ENCODE measurements at regions not wholly inside any gene's neighbourhood (a gene's known extent, or its start where the extent isn't known, plus 50 kb on each side); places are given as distances from the start of the nearest gene placed in this dataset.

DNA sequence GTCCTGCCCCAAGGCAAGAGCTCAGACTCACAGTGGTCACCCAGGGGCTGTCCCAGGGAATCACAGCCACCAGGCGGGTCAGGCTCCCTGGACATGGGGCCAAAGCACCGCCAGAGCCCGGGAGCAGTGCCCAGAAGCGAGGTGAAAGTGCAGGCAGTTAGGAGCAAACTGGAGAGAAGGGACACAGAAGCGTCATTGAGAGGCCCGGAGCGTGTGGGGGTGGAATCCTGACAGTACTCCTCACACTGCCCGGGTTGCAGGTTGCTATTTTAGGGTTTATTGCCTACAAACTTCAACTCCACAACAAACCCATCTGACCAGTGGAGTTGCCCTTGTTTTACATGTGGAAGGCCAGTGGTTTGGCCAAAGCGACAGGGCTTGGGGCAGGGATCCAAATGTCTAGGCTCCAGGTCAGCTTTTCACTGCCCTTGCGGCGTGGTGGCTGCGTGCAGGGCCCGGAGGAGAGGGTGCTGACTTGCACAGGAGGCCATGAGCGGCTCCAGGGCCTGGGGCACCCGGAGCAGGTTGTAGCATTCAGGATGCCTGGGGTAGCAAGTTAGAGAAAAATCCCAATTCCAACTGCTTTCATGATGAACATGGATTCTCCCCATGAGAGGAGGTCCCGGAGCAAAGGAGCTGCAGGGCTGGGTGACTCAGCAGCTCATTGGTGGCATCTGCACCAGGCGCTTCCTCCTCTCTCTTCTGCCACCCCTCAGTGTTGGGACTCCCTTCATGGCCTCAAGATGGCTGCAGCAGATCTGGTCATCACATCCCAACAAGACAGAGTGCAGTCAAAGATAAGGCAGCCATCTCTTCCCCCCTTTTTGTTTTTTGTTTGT is 112.3 kb upstream of the NCOR2 start:
- peaks cover 24% of the 10 kb centered on the region for H3K36me3 Mint-ChIP-seq (ENCODE audit: insufficient read depth, unreplicated experiment)
- H3K4me1 Mint-ChIP-seq (ENCODE audit: low read depth, unreplicated experiment) = peaks cover 44% of the 10 kb centered on the region
- H3K4me3 Mint-ChIP-seq (ENCODE audit: unreplicated experiment) = no peak overlapping the region
- H3K27ac Mint-ChIP-seq (ENCODE audit: unreplicated experiment) = peak overlapping the region; percentile 85
- BruUV-seq (replicated peaks) = no TSS peak
- TF ChIP-seq, protein P1, sequence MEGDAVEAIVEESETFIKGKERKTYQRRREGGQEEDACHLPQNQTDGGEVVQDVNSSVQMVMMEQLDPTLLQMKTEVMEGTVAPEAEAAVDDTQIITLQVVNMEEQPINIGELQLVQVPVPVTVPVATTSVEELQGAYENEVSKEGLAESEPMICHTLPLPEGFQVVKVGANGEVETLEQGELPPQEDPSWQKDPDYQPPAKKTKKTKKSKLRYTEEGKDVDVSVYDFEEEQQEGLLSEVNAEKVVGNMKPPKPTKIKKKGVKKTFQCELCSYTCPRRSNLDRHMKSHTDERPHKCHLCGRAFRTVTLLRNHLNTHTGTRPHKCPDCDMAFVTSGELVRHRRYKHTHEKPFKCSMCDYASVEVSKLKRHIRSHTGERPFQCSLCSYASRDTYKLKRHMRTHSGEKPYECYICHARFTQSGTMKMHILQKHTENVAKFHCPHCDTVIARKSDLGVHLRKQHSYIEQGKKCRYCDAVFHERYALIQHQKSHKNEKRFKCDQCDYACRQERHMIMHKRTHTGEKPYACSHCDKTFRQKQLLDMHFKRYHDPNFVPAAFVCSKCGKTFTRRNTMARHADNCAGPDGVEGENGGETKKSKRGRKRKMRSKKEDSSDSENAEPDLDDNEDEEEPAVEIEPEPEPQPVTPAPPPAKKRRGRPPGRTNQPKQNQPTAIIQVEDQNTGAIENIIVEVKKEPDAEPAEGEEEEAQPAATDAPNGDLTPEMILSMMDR (IDR thresholded peaks at IDR 0.05; ENCODE audit: insufficient read depth in 1 of 2, low read depth in 1 of 2, low read length in 1 of 2, severe bottlenecking in 1 of 2, unreplicated experiment in 1 of 2) = no peak
- DNase-seq = peak in 1 of 2 experiments; percentile 51
- intact Hi-C loops (cut with micrococcal nuclease; ENCODE audit: unreplicated experiment) = loop anchor here (5.0 kb wide), 2 partner anchors 43 to 88 kb away; no protein-coding TSS in a partner anchor
- Histone ChIP-seq H3K36me3 (ENCODE audit: control insufficient read depth, insufficient read depth, low read length) (no peaks in the 10 kb centered on the region), H3K4me1 (peaks cover 47% of the 10 kb centered on the region), H3K9me3 (no peaks in the 10 kb centered on the region), H3K27me3 (replicated peaks; ENCODE audit: control insufficient read depth, insufficient read depth, low read length) (no peaks in the 10 kb centered on the region), H3K4me3 (ENCODE audit: low read depth, low read length) (no peak overlapping the region)
- H3K27me3 Mint-ChIP-seq (ENCODE audit: insufficient read depth, unreplicated experiment) = no peaks in the 10 kb centered on the region
- ChIA-PET CTCF (no interaction called here), POLR2A (interaction anchor here (0.5 kb wide), 1 partner anchor 196 kb away, joined by 6 read pairs; no protein-coding TSS in a partner anchor)
- H3K9me3 Mint-ChIP-seq (ENCODE audit: unreplicated experiment) = no peaks in the 10 kb centered on the region

DNA sequence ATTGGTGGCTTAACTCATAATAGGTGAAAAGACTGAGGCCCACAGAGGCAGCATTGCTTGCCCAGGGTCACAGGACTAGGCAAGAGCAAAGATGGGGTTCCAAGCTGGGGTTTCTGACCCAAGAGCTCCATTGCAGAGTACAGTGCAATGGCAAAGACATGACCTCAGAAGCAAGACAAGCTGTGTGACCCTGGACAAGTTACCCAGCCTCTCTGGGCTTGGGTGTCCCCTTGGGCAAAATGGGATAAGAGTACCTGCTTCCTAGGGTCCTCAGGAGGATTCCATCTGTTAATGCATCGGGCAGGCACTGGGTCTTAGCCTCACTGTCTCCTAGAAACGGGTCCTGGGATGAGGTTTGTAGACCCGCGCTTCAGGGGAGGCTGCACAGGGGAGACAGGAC is 111.6 kb upstream of the NCOR2 start:
- Mint-ChIP-seq H3K27me3 (ENCODE audit: insufficient read depth, unreplicated experiment) (no peaks in the 10 kb centered on the region), H3K4me1 (ENCODE audit: low read depth, unreplicated experiment) (peaks cover 38% of the 10 kb centered on the region), H3K27ac (ENCODE audit: unreplicated experiment) (peak overlapping the region; percentile 85), H3K9me3 (ENCODE audit: unreplicated experiment) (no peaks in the 10 kb centered on the region), H3K36me3 (ENCODE audit: insufficient read depth, unreplicated experiment) (peaks cover 23% of the 10 kb centered on the region), H3K4me3 (ENCODE audit: unreplicated experiment) (no peak overlapping the region)
- H3K9me3 ChIP-seq = no peaks in the 10 kb centered on the region
- no peak for DNase-seq
- H3K27me3 ChIP-seq (replicated peaks; ENCODE audit: control insufficient read depth, insufficient read depth, low read length) = no peaks in the 10 kb centered on the region
- no peaks in the 10 kb centered on the region for H3K36me3 ChIP-seq (ENCODE audit: control insufficient read depth, insufficient read depth, low read length)
- no TSS peak for BruUV-seq (replicated peaks)
- H3K4me1 ChIP-seq = peaks cover 40% of the 10 kb centered on the region
- ChIA-PET POLR2A (no interaction called here), CTCF (no interaction called here)
- TF ChIP-seq, protein P1 (IDR thresholded peaks at IDR 0.05; ENCODE audit: insufficient read depth in 1 of 2, low read depth in 1 of 2, low read length in 1 of 2, severe bottlenecking in 1 of 2, unreplicated experiment in 1 of 2) = no peak
- intact Hi-C loops (cut with micrococcal nuclease; ENCODE audit: unreplicated experiment) = no loop called here
- H3K4me3 ChIP-seq (ENCODE audit: low read depth, low read length) = no peak overlapping the region

DNA sequence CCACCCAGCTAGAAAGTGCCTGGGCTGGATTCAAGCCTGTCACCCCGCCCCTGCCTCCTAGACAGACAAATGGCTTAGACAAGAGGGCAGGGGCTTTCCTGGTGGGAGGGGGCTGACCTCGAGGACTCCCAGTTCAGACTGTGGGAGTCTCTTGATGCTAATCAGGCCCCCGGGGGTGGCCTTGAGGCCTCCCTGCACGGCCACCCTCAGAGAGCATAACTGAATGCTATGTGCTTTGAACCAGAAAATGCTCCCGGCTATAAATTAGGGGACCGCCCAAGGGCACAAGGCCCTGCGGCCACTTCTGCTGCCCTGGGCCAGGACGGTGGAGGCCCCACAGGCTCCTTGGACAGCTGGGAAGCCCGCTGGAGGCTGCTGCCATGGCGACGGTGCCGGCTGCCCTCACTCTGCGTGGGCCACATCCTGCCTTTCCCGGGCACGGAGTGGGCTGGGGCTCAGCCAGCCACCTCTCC is 111.0 kb upstream of the NCOR2 start:
- H3K36me3 ChIP-seq (ENCODE audit: control insufficient read depth, insufficient read depth, low read length) = no peaks in the 10 kb centered on the region
- no peak overlapping the region for H3K4me3 Mint-ChIP-seq (ENCODE audit: unreplicated experiment)
- H3K27ac Mint-ChIP-seq (ENCODE audit: unreplicated experiment) = peak overlapping the region; percentile 85
- no peaks in the 10 kb centered on the region for H3K27me3 ChIP-seq (replicated peaks; ENCODE audit: control insufficient read depth, insufficient read depth, low read length)
- ChIA-PET CTCF (no interaction called here), POLR2A (no interaction called here)
- intact Hi-C loops (cut with micrococcal nuclease; ENCODE audit: unreplicated experiment) = no loop called here
- BruUV-seq (replicated peaks) = no TSS peak
- H3K4me1 Mint-ChIP-seq (ENCODE audit: low read depth, unreplicated experiment) = peaks cover 33% of the 10 kb centered on the region
- no peaks in the 10 kb centered on the region for H3K27me3 Mint-ChIP-seq (ENCODE audit: insufficient read depth, unreplicated experiment)
- TF ChIP-seq, protein P1 (IDR thresholded peaks at IDR 0.05; ENCODE audit: insufficient read depth in 1 of 2, low read depth in 1 of 2, low read length in 1 of 2, severe bottlenecking in 1 of 2, unreplicated experiment in 1 of 2) = no peak
- no peaks in the 10 kb centered on the region for H3K9me3 ChIP-seq
- peak in 1 of 2 experiments; percentile 57 for DNase-seq
- no peaks in the 10 kb centered on the region for H3K9me3 Mint-ChIP-seq (ENCODE audit: unreplicated experiment)
- peaks cover 34% of the 10 kb centered on the region for H3K4me1 ChIP-seq
- no peak overlapping the region for H3K4me3 ChIP-seq (ENCODE audit: low read depth, low read length)
- peaks cover 17% of the 10 kb centered on the region for H3K36me3 Mint-ChIP-seq (ENCODE audit: insufficient read depth, unreplicated experiment)
